Mesenchymal stem cell (in vitro differentiated cells and primary cell): ENCODE measurements at regions not wholly inside any gene's neighbourhood (a gene's known extent, or its start where the extent isn't known, plus 50 kb on each side); places are given as distances from the start of the nearest gene placed in this dataset.

ENCODE experiments used
- DNase-seq: peaks from one replicate; pipeline ENCODE4 v3.0.0-alpha.2; 2013
- H2AFZ ChIP-seq: one replicate; pipeline ENCODE4 v1.6.1; 2013; ENCODE audit warnings: low read depth, mild to moderate bottlenecking, control low read depth, inconsistent platforms, low read length, moderate library complexity
- H2AK5ac ChIP-seq: 2 replicates; pipeline ENCODE4 v1.6.1; 2013; ENCODE audit warnings: low read length, moderate library complexity, mild to moderate bottlenecking, inconsistent platforms; ENCODE audit not compliant: severe bottlenecking
- H2BK120ac ChIP-seq: one replicate; pipeline ENCODE4 v1.6.1; 2013; ENCODE audit warnings: low read depth, mild to moderate bottlenecking, inconsistent platforms, low read length, moderate library complexity
- H2BK12ac ChIP-seq, 2 experiments: one replicate each; pipeline ENCODE4 v1.6.1; 2013; ENCODE audit warnings: inconsistent platforms in 2 of 2, low read length in 2 of 2, mild to moderate bottlenecking in 2 of 2, moderate library complexity in 2 of 2, control low read depth in 1 of 2
- H2BK15ac ChIP-seq: one replicate; pipeline ENCODE4 v1.6.1; 2013; ENCODE audit warnings: mild to moderate bottlenecking, low read depth, inconsistent platforms; ENCODE audit not compliant: poor library complexity, severe bottlenecking
- H2BK5ac ChIP-seq: 2 replicates; pipeline ENCODE4 v1.6.1; 2013; ENCODE audit warnings: low read depth, mild to moderate bottlenecking, low read length, control low read depth, inconsistent platforms; ENCODE audit not compliant: poor library complexity, severe bottlenecking
- H3K14ac ChIP-seq, 2 experiments: one replicate each; pipeline ENCODE4 v1.6.1; 2013; ENCODE audit warnings: inconsistent platforms in 2 of 2, low read length in 2 of 2, control low read depth in 1 of 2, mild to moderate bottlenecking in 1 of 2, moderate library complexity in 1 of 2
- H3K18ac ChIP-seq, 2 experiments: one replicate each; pipeline ENCODE4 v1.6.1; 2013; ENCODE audit warnings: inconsistent platforms in 2 of 2, low read length in 2 of 2, control low read depth in 1 of 2, low read depth in 1 of 2, mild to moderate bottlenecking in 1 of 2
- H3K23ac ChIP-seq, 2 experiments: one replicate each; pipeline ENCODE4 v1.6.1; 2013; ENCODE audit warnings: inconsistent platforms in 2 of 2, low read length in 2 of 2, mild to moderate bottlenecking in 2 of 2, moderate library complexity in 2 of 2, control low read depth in 1 of 2
- H3K27ac ChIP-seq: 2 replicates; pipeline ENCODE4 v1.5.1; 2013; ENCODE audit warnings: mild to moderate bottlenecking, moderate library complexity, low read length, control low read depth, inconsistent platforms; ENCODE audit not compliant: poor library complexity, severe bottlenecking
- H3K27me3 ChIP-seq, 2 experiments: 2 replicates each; pipeline versions ENCODE4 v1.6.1 to v1.7.0; 2013; ENCODE audit warnings: low read length in 2 of 2, mild to moderate bottlenecking in 2 of 2, moderate library complexity in 2 of 2, control low read depth in 1 of 2, inconsistent platforms in 1 of 2; ENCODE audit not compliant: control insufficient read depth in 1 of 2, insufficient read depth in 1 of 2
- H3K36me3 ChIP-seq, 2 experiments: 2 replicates each; pipeline versions ENCODE4 v1.6.1 to v1.7.0; 2013; ENCODE audit warnings: low read length in 2 of 2, control low read depth in 1 of 2, inconsistent platforms in 1 of 2, low read depth in 1 of 2, mild to moderate bottlenecking in 1 of 2; ENCODE audit not compliant: insufficient read depth in 2 of 2, control insufficient read depth in 1 of 2
- H3K4ac ChIP-seq, 2 experiments: one replicate each; pipeline ENCODE4 v1.6.1; 2013; ENCODE audit warnings: inconsistent platforms in 2 of 2, low read length in 2 of 2, mild to moderate bottlenecking in 2 of 2, moderate library complexity in 2 of 2, control low read depth in 1 of 2, low read depth in 1 of 2
- H3K4me1 ChIP-seq: 2 replicates; pipeline ENCODE4 v1.6.1; 2013; ENCODE audit warnings: low read depth, low read length, control low read depth; ENCODE audit not compliant: control insufficient read depth, insufficient read depth
- H3K4me2 ChIP-seq: 2 replicates; pipeline ENCODE4 v1.6.1; 2013; ENCODE audit warnings: low read length, mild to moderate bottlenecking, inconsistent platforms; ENCODE audit not compliant: poor library complexity, severe bottlenecking
- H3K4me3 ChIP-seq, 2 experiments: 2 replicates each; pipeline versions ENCODE4 v1.5.1 to v1.7.0; 2013; ENCODE audit warnings: low read length in 2 of 2, mild to moderate bottlenecking in 2 of 2, control low read depth in 1 of 2, low read depth in 1 of 2; ENCODE audit not compliant: insufficient read depth in 1 of 2
- H3K79me1 ChIP-seq: replicated peaks from 2 replicates; pipeline ENCODE4 v1.6.1; 2013; ENCODE audit warnings: mild to moderate bottlenecking, control low read depth, low read length, inconsistent platforms; ENCODE audit not compliant: poor library complexity, severe bottlenecking
- H3K9ac ChIP-seq: 2 replicates; pipeline ENCODE4 v1.7.0; 2013; ENCODE audit warnings: mild to moderate bottlenecking, low read length, moderate library complexity
- H3K9me3 ChIP-seq: 2 replicates; pipeline ENCODE4 v1.7.0; 2013; ENCODE audit warnings: mild to moderate bottlenecking, low read length; ENCODE audit not compliant: control insufficient read depth
- H4K8ac ChIP-seq: one replicate; pipeline ENCODE4 v1.6.1; 2013; ENCODE audit warnings: inconsistent platforms, mild to moderate bottlenecking, low read length, moderate library complexity
- H4K91ac ChIP-seq: one replicate; pipeline ENCODE4 v1.6.1; 2013; ENCODE audit warnings: mild to moderate bottlenecking, low read length, inconsistent platforms
- WGBS: methylation state at CpG from one replicate; pipeline ENCODE4 v1.1.7; 2013; ENCODE audit warnings: mixed read lengths; 5-methylcytosine and 5-hydroxymethylcytosine counted together

DNA sequence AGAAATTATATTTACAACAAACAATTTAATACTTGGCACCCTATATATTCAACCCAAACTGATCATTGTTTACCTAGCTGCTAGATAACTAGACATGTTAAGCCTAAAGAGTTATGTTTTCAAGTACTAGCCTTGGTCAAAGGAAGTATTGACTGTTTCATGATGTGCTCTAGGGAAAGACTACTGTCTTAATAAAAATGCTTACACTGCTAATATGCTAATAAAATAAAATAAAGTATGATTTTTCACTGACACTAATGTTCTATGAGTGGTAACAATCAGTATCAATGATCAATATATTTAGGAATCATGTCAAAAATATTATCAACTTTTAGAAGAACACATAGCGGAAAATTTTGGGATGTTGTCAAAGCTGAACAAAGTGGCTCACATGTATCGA lies 225.5 kb downstream of the OSR1 start:
- Histone ChIP-seq H2BK5ac (no peak overlapping the region), H2AFZ (no peak overlapping the region), H2BK120ac (no peak overlapping the region), H4K8ac (no peak overlapping the region), H3K9me3 (no peaks in the 10 kb centered on the region), H3K4me2 (no peak overlapping the region), H3K27me3 (no peaks in the 10 kb centered on the region), H3K4ac (no peak overlapping the region), H3K4me1 (peaks cover 5% of the 10 kb centered on the region), H3K4me3 (no peak overlapping the region), H3K9ac (no peak overlapping the region), H2BK12ac (no peak overlapping the region), H3K14ac (no peak overlapping the region), H4K91ac (no peak overlapping the region), H3K27ac (no peak overlapping the region), H3K36me3 (no peaks in the 10 kb centered on the region), H3K18ac (no peak overlapping the region), H2BK15ac (no peak overlapping the region), H3K23ac (no peak overlapping the region), H2AK5ac (no peak overlapping the region), H3K79me1 (no peaks in the 10 kb centered on the region)
- 98% methylated on average over 2 of the region's 2 CpGs for WGBS
- no peak for DNase-seq

DNA sequence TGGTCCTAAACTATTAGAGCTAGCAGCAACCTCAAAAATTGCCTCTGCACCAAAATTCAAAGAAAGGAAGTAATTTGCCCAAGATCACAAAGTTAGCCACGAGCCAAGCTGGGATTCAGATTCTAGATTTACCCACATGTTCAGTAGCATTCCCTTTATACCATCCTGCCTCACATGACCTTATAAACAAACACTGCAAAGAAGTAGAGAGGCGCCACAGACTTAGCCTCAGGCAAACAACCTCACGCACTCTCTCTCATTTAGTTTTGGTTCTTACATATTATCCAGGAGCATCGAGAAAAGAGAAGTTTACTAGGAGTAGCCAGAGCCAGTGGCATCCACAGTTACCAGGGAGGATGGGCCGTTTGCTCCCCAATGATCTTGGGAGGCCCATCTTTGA lies 226.6 kb downstream of the OSR1 start:
- Histone ChIP-seq H3K79me1 (no peaks in the 10 kb centered on the region), H4K91ac (no peak overlapping the region), H2AK5ac (no peak overlapping the region), H3K4me3 (no peak overlapping the region), H2AFZ (no peak overlapping the region), H3K18ac (no peak overlapping the region), H4K8ac (no peak overlapping the region), H2BK12ac (no peak overlapping the region), H3K9me3 (no peaks in the 10 kb centered on the region), H3K4me1 (peaks cover 7% of the 10 kb centered on the region), H3K9ac (no peak overlapping the region), H3K14ac (no peak overlapping the region), H3K27me3 (no peaks in the 10 kb centered on the region), H3K23ac (no peak overlapping the region), H3K4me2 (no peak overlapping the region), H3K4ac (no peak overlapping the region), H2BK120ac (no peak overlapping the region), H2BK5ac (no peak overlapping the region), H3K36me3 (no peaks in the 10 kb centered on the region), H2BK15ac (no peak overlapping the region), H3K27ac (no peak overlapping the region)
- no peak for DNase-seq
- WGBS: 93% methylated on average over 3 of the region's 5 CpGs

DNA sequence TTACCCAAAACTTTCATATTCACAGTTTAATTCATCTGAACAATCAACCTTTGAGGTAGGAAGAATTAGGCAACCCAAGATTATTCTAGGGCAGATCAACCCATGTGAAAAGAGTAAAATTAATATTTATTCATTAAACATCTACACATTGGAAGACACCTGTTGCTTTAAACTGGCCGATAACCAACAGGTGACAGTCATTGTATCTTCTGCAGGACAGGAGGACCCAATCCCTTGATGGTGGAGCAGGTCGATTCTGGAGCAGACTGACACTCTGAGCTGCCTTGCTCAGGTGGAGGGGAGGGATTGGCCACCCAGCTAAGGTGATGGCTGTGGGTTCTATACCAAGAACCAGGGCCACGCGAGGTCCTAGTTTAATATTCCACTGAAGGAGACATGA lies 230.3 kb downstream of the OSR1 start:
- Histone ChIP-seq H3K23ac (no peak overlapping the region), H3K36me3 (no peaks in the 10 kb centered on the region), H3K79me1 (no peaks in the 10 kb centered on the region), H3K4me2 (no peak overlapping the region), H3K18ac (no peak overlapping the region), H3K14ac (no peak overlapping the region), H4K91ac (no peak overlapping the region), H3K27ac (no peak overlapping the region), H3K4me1 (peaks cover 17% of the 10 kb centered on the region), H2BK120ac (no peak overlapping the region), H3K4me3 (no peak overlapping the region), H4K8ac (no peak overlapping the region), H2BK12ac (no peak overlapping the region), H2BK15ac (no peak overlapping the region), H3K9me3 (no peaks in the 10 kb centered on the region), H3K27me3 (no peaks in the 10 kb centered on the region), H3K9ac (no peak overlapping the region), H2BK5ac (no peak overlapping the region), H2AFZ (no peak overlapping the region), H2AK5ac (no peak overlapping the region), H3K4ac (no peak overlapping the region)
- WGBS: 83% methylated on average over 2 of the region's 4 CpGs
- no peak for DNase-seq

DNA sequence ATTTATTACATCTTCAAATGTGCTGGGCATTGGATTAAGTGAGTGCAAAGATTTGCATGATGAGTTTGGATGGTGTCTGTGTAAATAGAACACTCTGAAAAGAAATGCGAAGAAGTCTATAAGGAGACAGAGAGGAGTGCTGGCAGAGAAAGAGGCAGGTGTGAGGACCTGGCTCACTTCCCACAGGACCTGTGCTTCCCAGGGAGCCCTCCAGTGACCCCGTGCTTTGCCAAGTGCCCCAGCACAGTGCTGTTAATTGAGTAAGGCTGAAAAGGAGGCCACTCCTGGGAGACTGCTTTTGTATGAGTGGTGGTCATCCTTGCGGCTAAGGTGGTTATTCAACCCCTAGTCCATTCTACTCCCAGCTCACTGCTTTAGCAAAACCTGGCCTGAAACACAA lies 230.8 kb downstream of the OSR1 start:
- DNase-seq: no peak
- Histone ChIP-seq H2BK120ac (no peak overlapping the region), H3K9me3 (no peaks in the 10 kb centered on the region), H3K36me3 (no peaks in the 10 kb centered on the region), H2BK5ac (no peak overlapping the region), H3K4me1 (peaks cover 17% of the 10 kb centered on the region), H3K27me3 (no peaks in the 10 kb centered on the region), H3K27ac (no peak overlapping the region), H3K79me1 (no peaks in the 10 kb centered on the region), H2BK15ac (no peak overlapping the region), H2AFZ (no peak overlapping the region), H3K4me3 (no peak overlapping the region), H3K14ac (no peak overlapping the region), H4K91ac (no peak overlapping the region), H4K8ac (no peak overlapping the region), H2BK12ac (no peak overlapping the region), H3K9ac (no peak overlapping the region), H3K23ac (no peak overlapping the region), H3K4me2 (no peak overlapping the region), H3K18ac (no peak overlapping the region), H3K4ac (no peak overlapping the region), H2AK5ac (peak overlapping the region; percentile 97)
- WGBS: 98% methylated on average over 2 of the region's 3 CpGs
